ENCODE measurements at regions not wholly inside any gene's neighbourhood (a gene's known extent, or its start where the extent isn't known, plus 50 kb on each side); places are given as distances from the start of the nearest gene placed in this dataset.
A peak's percentile ranks its signal among the peaks of the same experiment; 100 is the strongest.
"Not testable (repeated sequence)": the region's sequence is repeated elsewhere in the genome, so short reads cannot be mapped to it uniquely, and the experiment has no call there.

DNA sequence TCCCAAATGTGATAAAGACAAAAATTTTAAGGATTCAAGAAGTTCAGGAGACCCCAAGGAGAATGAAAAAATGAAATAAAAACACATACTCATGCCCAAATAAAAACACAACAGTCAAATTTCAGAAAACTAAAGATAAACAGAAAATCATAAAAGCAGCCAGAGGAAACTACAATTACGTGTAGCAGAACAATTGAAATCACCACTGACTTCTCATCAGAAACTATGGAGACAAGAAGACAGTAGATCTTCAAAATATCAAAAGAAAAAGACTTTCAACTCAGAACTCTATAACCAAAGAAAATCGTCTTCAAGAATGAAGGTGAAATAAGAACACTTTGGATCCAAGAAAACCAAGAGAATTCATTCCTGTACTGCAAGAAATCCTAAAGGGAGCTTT lies 54.9 kb downstream of the DIO3 start:
- no peak for DNase-seq

DNA sequence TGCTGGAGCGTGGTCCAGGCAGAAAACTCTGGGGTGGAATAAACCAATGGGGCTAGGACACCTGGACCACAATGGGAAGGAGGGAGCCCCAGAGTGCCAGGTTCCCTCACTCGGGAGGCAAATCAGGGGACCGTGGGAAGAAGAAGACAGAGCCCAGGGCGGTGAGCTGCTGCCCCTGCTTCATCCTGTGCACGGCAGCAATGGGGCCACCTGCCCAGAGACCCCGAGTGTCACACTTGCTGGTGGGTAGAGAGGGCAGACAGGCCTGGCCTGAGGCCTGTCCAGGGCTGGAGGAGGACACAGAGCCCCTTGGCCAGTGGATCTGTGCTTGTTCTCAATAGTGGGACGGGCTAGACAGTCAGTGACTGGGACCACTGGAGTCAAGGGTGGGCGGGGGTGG lies 58.2 kb downstream of the DIO3 start:
- DNase-seq, result no peak

DNA sequence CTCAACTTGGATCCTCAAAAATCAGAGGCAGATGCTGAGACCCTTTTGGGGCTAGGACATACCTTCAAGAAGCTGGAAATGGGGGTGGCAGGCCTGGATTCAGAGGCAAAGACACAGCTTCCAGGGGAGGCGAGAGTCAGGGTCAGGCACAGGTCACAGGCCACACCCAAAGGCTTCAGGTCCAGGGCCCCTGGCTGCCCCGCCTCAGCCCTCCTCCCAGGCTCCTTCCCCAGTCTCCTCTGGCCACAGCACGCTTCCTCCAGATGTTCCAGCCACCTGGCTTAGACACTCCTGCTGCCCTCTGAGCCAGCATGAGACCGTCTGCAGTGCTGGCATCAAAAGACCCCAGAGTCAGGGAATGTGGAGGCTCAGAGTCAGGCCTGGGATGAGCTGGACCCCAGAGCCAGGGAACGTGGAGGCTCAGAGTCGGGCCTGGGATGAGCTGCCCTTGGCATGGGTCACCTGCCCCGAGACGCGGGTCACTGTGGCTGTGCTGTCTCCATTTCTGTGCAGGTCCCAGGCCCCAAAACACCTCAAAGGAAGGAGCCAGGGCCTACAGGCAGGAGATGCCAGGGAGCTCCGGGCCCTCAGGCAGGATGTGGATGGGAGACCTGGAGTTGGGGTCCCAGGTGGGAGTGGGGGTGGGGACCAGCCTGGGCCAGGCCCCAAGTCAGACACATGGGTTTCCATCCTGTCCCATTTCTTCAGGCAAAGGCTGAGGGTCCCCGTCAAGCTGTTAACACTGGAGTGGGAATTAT lies 58.9 kb downstream of the DIO3 start:
- DNase-seq, result no peak

DNA sequence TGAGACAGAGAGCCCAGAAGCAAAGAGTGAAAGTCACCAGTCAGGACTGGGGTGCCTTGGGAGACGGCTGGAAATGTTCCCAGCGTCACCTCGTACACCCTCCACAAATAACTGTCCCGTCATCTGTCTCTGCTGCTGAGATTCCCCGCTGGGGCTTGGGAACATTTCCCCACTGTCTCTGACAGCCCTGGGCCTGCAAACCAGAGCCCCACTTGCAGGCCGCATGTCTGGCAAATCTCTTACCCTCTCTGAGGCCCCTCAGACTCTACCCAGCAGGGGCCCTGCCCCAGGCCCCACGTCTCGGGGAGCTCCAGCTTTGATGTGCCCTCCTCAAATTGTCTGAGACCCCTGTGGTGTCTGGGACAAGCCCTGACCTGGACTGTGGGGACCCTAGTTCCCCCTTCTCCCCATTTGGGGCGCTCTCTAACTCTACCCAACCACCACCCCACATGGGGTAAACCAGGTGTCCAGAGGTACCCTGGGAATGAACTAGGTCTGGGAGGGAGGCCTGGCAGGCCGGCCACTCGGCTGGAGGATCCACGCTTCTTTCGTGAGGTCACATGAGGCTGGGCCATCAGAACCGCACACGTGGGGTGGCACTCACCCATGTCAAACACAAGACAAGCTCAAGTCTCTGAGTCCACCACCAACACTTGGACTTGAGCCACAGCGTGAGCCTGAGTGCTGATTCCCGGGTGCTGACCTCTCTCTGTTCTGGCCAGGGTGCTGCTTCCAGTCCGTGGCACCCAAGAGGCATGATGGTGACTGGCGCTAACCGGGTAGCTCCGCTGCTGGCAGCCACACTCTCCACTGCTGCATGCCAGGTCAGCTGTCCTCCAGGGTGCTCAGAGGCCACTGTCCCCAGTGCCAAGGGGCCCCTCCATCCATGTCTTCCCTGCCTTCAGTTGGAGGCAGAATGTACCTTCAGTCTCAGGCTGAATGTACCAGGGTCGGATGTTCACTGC lies 59.8 kb downstream of the DIO3 start:
- DNase-seq, result no peak

DNA sequence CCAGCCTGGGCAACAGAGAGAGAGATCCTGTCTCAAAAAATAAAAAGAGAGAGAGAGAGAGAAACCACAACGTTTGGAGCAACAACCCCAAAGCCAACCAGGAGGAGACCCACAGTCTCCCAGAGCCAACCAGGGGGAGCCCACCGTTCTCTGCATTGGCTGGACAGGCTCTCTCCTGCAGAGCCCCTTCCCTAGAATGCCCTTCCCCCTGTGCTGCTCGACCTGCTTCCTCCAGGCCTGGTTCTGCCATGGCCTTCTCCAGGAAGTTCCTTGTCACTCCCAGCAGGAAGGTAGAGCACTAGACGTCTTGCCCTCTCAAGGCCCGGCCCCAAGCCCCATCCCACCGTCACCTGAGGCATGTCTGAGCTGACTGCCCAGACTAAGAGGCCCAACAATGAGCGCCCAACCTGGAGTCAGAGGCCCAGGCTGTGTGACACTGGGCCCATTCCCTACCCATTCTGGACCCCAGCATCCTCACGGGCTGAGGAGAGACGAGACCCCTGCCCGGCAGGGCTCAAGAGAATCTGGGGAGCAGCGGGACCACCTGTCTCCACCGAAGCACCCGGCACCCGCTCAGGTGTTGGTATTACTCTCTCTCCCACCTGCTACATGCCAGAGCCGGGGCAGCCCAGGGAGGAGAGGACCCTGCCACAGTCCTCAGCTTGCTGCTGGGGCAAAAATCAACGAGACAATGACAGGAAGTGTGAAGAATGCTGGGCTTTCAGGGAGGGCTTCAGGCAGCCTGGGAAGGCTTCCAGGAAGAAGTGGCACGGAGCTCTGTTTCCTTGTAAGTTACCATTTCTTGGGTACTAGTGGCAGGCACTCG lies 61.2 kb downstream of the DIO3 start:
- DNase-seq, result no peak

DNA sequence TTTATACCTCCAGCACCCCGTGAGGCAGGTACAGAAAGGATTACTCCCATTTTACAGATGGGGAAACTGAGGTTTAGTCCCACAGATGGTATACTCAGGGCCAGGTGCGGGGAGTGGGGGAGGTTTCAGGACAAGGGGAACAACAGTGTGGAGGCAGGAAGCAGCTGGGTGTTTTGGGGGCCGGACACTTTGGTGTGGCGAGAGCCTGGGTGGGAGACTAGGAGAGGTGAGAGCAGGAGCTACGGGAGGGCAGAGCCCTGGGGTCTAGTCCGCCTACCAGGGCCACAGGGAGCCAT lies 61.7 kb downstream of the DIO3 start:
- no peak for DNase-seq

DNA sequence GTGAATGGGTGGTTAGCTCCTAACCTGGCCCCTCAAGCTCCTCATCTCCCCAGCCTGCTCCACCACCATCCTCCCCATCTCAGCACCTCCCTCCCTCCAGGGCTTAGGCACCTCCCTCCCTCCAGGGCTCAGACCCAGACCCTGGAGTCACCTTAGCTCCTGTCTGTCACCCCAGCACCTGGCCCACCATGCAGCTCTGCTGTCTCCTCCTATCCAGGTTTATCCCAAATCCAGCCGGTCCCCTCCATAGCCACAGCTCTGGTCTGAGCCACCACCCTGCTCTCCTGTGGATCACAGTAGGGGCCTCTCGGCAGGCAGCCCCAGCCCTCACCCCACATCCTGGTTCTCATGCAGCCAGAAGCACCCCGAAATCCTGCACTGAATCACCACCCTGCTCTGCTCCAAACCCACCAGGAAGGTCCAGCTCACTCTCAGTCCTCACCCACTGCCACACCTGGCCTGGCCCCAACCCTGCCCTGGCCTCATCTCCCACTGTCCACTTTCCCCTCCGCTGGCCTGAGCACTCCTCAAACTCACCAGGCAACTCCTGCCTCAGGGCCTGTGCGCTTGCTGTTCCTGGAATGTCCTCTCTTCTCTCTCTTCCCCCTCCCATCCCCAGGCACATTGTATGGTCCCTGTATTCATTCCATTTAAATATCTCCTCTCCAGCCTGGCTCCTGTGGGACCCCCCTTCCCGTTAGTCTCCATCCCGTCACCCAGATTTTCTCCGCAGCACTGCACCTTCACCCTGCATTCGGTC lies 62.6 kb downstream of the DIO3 start:
- no peak for DNase-seq

DNA sequence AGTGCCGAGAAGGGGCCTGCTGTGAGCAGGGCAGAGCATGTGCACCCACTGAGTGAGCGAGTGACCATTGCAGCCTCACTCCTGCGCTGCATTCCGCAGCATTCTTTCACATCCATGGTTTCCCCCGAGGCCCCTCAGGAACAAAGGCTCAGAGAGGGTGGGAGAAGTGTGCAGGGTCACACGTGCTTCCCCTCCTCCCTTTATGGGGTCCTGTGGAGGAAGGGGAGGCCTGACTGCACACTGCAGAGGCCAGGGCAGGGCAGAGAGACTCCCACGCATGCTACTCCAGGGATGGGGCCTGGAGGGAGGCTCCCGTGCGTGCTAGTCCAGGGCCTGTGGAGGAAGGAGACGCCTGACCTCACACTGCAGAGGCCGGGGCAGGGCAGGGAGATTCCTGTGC lies 63.2 kb downstream of the DIO3 start:
- DNase-seq, result no peak

DNA sequence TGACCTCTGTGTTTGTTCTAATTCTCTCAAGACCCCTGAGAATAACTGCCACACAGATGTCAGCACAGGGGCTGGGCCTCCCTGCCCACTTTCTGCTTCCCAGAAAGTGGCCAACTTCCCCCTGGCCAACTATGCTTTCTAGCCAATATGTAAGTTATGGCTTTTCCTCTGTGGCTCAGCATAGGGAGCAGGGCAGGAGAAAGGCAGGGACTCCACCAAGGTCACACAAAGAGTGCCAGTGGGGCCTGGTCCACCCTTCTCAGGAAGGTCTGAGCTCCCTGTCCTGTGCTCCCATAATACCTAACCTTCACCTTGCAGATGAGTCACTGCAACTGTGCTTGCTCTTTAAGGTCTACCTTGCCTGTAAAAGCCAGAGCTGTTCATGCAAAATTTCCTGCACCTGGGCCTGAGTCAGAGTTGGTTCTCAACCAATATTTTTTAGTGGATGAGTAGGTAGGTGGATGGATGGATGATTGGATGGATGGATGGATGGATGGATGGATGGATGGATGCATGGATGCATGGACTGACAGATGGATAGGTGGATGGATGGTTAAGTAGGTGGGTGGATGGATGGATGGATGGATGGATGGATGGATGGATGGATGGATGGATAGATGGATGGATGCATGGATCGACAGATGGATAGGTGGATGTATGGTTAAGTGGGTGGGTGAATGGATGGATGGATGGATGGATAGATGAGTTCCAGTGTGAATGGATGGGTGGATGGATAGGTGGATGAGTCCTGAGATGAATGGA lies 64.2 kb downstream of the DIO3 start:
- no peak for DNase-seq

DNA sequence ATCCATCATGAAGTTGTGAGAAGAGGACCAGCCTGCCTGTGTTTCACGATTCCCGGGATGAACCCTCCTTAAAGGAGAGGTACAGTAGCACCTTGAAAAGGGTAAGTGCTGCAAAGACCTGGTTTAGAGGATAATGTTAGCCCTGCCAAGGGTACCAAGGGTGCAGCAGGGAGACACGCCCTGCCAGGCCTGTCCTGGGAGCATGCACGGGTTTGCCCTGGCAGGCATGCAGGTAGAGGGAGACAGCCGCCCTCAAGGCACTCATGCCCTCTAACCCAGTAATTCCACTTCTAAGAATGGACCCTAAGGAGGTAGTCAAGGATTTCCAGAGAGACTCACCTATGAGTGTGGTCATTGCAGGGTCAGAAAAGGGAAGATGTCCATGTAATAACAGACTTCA lies 65.0 kb downstream of the DIO3 start:
- no peak for DNase-seq

DNA sequence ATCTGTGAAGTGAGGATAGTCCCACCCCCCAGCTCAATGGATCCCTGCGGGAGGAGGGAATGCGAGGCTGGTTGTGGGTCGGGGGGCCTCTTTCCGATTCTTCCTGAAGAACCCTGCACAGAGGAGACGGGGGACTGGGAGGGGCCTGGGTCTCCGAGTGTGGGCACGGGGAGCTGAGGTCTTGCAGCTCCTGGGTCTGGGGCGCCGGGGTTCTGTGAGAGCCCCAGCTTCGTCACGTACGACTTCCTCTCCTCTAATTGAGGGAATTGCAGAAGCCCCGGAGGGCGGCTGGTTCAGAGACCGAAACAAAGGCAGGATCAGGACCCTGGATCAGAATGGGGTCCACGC lies 66.6 kb downstream of the DIO3 start:
- DNase-seq, result no peak

DNA sequence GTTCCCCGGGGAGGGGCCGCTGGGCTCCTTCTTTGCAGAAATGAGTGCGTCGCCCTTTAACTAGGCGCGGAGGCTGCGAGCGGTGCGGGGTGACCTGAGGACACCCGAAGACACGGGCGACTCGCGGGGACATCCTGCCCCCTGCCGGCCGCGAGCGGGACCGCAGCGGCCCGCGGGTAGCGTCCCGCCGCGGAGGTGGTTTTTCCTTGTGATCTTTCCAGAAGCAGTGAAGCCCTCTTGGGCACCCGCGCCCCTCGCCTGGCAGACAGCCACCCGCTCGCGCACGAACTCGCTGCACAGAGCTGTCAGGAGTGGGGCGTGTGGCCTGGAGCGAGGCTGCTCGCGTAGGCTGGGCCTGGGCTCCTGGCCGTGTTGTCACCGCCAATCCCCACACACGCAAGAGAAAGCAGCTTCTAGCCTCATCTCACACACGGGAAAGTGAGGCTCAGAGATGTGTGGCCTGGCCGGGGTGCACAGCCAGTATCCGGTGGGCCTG lies 67.2 kb downstream of the DIO3 start:
- peak; percentile 70 for DNase-seq

DNA sequence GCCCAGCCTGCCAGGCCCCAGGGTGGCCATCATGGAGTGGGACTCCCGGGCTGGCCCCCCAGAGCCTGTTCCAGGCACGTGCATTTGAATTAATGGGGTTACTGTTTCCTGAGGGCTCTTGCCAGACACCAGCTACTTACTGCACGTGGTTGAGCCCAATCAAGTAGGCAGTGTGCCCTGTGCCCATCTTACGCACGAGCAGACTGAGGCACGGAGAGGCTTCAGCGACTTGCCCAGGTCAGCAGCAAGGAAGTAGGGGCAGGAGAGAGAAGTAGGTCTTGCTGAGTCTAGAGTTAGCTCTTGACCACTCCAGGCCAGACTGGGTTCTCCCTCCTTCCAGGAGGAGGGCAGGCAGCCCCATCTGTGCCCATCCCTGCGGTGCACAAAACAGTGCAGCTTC lies 67.7 kb downstream of the DIO3 start:
- no peak for DNase-seq

DNA sequence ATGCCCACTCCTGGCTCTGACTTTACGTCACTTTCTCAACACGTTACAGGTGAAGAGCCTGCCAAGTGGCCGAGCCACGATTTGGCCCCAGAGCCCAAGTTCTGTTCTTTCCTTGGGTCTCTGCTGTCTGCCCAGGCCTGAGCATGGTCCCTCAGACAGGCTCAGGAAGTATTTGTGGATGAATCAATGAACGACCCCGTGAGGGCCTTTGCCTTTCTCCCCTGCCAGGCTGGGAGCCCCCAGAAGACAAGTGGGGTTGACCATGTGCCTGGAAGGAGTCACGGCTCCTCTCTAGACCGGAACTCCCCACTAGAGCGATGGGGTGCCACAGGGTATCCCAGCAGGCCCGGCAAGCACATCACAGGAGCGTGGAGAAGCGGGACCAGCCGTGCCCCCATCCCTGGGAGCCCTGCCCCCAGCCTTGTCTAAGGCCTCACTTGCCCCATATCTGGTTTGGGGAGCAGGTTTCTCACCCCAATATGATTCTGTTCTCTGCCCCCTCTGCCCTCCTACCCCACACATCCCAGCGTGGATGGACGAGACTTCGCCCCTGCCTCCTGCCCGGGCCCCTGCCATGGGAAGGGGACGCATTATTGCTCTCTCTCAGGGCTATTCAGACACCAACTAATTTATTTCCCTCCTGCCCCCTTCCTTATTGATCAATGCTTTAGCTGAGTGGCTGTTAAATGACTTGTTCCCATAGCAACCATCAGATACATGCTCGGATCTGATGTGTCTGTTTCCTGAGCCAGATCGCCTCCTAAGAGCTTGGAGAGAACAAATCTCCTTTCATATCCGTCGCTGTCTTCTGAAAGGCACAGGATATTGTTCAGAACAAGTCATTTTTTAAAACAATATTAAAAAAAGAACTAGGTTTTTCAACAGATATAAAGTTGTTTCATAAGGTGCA lies 69.0 kb downstream of the DIO3 start:
- no peak for DNase-seq

DNA sequence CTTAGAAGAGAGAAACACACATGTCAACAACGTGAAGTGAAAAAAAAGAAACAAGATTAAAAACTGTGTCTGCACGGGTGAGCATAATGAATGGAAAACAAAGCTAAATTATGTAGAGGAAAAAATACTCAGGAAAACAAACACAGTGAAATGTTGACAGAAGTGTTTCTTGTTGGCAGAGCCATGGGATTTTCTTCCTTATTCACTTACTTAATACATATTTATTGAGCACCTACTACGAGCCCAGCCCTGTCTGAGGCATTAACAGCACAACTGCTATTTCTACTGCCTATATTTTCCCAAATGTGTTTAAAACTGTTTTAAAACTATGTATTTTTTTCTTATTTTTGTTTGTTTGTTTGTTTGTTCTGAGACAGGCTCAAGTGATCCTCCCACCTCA lies 69.9 kb downstream of the DIO3 start:
- no peak for DNase-seq

DNA sequence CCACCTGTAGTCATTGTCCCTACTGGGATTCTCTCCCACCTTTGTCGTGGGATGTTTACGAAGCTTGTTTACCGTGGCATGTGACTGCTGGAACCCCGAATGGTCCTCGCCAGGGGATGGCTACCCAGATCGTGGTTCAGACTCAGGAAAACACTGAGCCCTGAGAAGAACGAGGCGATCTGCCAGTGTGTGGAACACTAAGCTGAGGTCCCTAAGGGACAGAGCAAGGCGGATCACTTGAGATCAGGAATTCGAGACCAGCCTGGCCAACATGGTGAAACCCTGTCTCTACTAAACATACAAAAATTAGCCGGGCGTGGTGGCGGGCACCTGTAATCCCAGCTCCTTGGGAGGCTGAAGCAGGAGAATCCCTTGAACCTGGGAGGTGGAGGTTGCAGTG lies 70.7 kb downstream of the DIO3 start:
- DNase-seq, result not testable (repeated sequence)

DNA sequence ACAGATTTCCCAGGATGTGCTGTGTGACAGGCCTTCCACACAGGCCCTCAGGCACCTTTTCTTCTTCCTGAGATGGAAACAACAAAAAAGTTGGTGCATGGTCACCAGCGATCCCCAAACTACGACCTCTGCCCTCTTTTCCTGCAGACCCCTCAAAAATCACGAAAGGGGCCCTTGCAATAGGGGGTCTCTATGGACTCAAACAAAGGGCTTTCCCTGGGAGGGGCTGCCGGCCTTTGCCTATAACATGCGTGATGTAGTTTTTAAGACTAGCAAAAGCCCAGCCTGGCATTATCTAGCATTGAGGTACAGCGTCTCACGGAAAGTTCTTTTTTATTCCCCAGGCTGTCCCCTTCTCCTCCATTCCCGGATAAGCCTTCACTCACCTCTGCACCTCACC lies 71.2 kb downstream of the DIO3 start:
- DNase-seq, result no peak

DNA sequence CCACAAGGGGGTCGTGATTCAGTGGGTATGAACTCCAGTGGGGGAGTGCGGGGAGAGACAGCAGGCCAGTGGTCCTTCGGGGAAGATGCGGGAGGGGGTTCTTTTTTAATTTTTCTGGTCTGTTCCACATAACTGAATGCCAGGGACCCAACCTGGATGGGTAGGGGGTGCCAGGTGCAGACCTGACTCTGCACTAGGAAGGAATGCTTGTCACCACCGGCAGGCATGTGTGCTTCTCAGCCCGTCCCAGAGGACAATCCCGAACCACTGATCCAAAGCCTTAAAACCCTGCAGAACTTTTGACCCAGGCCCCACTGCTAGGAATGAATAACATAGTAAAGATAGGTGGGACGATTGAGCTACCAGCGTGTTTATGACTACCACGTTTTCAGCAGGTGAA lies 72.0 kb downstream of the DIO3 start:
- DNase-seq, result no peak

DNA sequence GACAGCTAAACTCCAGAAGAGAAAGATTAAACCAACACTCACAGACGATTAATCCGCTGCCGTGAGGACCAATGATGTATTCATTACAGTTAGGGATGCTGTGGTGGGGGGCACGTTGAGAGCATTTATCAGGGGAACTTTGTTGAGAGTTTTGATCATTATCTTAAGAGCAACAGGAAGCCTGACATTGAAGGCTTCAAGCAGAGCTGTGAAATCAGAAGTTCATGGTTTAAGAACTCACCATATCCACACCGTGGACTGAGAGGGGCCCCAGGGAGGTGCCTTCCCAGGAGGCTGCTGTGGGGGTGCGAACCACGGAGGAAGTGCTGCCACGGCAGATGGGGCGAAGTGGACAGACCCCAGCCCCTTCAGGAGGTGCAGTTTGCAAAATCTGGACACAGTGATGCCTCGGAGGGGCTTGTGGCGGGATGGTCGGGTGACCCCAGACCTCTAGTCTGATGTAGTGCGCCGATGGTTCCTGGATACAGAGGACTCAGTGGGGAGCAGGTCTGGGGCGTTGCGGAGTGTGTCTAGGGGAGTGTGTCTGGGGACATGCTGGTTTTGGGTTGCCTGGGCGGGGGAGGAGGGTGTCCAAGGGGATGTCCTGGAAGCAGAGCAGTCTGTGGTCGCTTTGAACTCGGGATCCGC lies 73.0 kb downstream of the DIO3 start:
- no peak for DNase-seq

All from activated gamma-delta T cell treated with Interleukin-2 at 50 U/mL for 16 hours (primary cell).